Ishikawa (cell line): ENCODE measurements at regions not wholly inside any gene's neighbourhood (a gene's known extent, or its start where the extent isn't known, plus 50 kb on each side); places are given as distances from the start of the nearest gene placed in this dataset.

ENCODE experiments used
- CEBPB ChIP-seq: IDR thresholded peaks from 2 replicates; pipeline ENCODE4 v1.6.1; 2012
- EGR1 ChIP-seq: IDR thresholded peaks from 2 replicates; pipeline ENCODE4 v1.6.1; 2012
- MAX ChIP-seq: IDR thresholded peaks from 2 replicates; pipeline ENCODE4 v1.6.1; 2012
- RAD21 ChIP-seq: IDR thresholded peaks from 2 replicates; pipeline ENCODE4 v1.6.1; 2012; ENCODE audit warnings: low read depth
- REST ChIP-seq: IDR thresholded peaks from 2 replicates; pipeline ENCODE4 v1.6.1; 2012; ENCODE audit warnings: low read depth, mild to moderate bottlenecking
- TAF1 ChIP-seq: IDR thresholded peaks from 2 replicates; pipeline ENCODE4 v1.6.1; 2012; ENCODE audit warnings: low read depth, mild to moderate bottlenecking

- TF ChIP-seq RAD21 (no peak), REST (no peak), EGR1 (no peak), TAF1 (no peak), CEBPB (no peak), MAX (no peak)
Measured at GRCh38 chr3:5071061-5071460, 51.0 kb upstream of the ARL8B start.
